ENCODE measurements at regions not wholly inside any gene's neighbourhood (a gene's known extent, or its start where the extent isn't known, plus 50 kb on each side); places are given as distances from the start of the nearest gene placed in this dataset.

- TF ChIP-seq CTCF (IDR thresholded peaks at IDR 0.05), result no peak
- TF ChIP-seq POLR2A (IDR thresholded peaks at IDR 0.05), result no peak
These were observed 117.0 kb downstream of the ERMARD start for GRCh38 chr6:169868458-169868857.
